Prostate gland (tissue), 2 donors: ENCODE measurements at regions not wholly inside any gene's neighbourhood (a gene's known extent, or its start where the extent isn't known, plus 50 kb on each side); places are given as distances from the start of the nearest gene placed in this dataset.

Experiments used
- POLR2A ChIP-seq: fragments of 450-650 bp; IDR thresholded peaks from one replicate; pipeline ENCODE4 v1.6.1; 2016; ENCODE audit warnings: antibody characterized with exemption, mild to moderate bottlenecking
- TF ChIP-seq, protein P1 (sequence below), 4 experiments: fragments of 200-600 bp in 2 of 4; fragments of 450-650 bp in 2 of 4; sonication (generic) in 2 of 4; IDR thresholded peaks; 1 replicate in 3 of 4; 2 replicates in 1 of 4; pipeline ENCODE4 v1.5.1; 2016 to 2019; ENCODE audit warnings: antibody characterized with exemption in 4 of 4, mild to moderate bottlenecking in 2 of 4, moderate library complexity in 2 of 4

GRCh38 chrY:7725791-7726460 is 814.4 kb upstream of the AMELY start:
- TF ChIP-seq, protein P1, sequence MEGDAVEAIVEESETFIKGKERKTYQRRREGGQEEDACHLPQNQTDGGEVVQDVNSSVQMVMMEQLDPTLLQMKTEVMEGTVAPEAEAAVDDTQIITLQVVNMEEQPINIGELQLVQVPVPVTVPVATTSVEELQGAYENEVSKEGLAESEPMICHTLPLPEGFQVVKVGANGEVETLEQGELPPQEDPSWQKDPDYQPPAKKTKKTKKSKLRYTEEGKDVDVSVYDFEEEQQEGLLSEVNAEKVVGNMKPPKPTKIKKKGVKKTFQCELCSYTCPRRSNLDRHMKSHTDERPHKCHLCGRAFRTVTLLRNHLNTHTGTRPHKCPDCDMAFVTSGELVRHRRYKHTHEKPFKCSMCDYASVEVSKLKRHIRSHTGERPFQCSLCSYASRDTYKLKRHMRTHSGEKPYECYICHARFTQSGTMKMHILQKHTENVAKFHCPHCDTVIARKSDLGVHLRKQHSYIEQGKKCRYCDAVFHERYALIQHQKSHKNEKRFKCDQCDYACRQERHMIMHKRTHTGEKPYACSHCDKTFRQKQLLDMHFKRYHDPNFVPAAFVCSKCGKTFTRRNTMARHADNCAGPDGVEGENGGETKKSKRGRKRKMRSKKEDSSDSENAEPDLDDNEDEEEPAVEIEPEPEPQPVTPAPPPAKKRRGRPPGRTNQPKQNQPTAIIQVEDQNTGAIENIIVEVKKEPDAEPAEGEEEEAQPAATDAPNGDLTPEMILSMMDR (IDR thresholded peaks at IDR 0.05): no peak
- no peak for TF ChIP-seq POLR2A
